NCI-H2227 (cell line): ENCODE measurements at regions not wholly inside any gene's neighbourhood (a gene's known extent, or its start where the extent isn't known, plus 50 kb on each side); places are given as distances from the start of the nearest gene placed in this dataset.
A peak's percentile ranks its signal among the peaks of the same experiment; 100 is the strongest.

ENCODE experiments used
- DNase-seq: peaks from one replicate; lab custom pipeline; 2025; ENCODE audit not compliant: unreplicated experiment; lab: John Stamatoyannopoulos, UW

DNA sequence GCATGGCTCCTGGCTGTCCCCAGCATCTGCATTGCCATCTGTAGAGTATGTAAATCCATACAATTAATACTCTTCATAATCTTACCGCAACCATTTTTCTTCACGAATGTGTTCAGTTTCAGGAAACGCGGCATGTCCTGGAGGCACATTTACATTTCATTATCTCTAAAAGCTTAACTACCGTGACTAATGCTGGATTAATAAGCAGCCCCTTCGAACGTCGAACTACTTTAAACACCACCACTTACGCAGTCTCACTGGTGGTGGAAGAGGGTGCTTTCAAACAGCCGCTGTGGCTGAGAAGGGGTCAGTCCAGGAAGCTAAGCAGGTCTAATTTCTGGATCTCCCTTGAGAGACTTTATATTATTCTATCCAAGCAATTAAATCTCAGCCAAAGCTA, 85.6 kb downstream of the C5orf15 start:
- no peak for DNase-seq

DNA sequence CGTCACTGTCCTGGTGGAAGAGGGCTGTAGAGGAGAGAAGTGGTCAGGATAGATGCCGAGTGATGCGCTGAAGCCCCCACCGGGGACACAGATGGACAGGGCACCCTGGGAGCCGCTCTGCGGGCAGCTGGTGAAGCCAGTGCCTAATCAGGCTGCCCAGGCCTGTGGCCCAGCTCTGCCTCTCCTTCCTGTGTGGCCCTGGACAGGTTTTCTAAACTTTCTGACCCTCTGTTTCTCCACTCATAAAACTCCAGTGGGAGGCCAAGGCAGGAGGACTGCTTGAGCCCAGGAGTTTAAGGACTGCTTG, 86.1 kb downstream of the C5orf15 start:
- no peak for DNase-seq

DNA sequence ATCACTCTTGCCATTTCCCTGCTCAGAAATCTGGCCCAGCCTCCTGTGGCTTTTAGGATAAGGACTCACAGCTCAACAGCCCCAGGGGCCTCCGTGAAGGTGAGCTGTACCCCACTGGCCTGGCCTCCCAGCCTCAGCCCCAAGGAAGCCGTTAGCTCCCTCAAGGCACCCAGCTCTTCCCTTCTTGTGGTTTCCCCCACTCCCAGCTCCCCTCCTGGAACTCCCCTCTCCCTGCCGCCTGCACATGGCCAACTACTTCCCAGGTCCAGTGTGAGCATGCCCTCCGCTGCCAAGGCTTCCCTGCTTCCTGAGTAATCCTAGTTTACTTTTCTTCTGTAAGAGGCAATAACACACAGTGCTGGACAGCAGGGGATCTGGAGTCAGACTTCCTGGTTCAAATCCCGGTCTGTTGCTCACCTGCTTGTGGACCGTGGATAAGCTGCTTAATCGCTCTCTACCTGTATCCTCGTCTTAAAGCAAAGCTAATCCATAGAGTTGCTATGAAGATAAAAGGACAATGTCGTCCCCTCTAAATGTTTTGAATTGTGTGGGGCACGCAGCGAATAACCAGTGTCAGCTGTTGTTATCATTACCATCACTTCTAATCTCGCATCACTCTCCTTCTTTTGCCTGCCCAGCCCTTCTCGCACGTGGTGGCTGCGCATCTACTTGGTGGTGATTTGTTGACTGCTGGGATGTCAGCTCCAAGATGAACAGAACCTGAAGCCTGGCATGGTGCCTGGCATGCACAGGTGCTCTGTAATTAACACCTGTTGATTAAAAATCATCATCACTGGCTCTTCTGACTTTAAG, 86.6 kb downstream of the C5orf15 start:
- no peak for DNase-seq

DNA sequence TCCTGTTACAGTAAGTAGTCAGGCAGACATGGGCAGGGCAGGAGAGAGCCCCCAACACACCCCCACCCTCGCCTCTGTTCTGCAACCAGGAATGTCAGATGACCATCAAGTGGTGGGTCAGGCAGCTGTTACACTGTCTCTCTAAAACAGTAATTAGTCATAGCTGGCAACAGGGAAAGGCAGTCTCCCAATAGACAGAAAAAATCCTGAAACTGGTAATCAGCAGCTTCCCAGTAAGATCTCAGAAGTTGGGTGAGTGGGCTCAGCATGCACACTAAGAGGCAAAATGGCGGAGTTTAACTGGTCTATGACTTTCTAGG, 90.2 kb downstream of the C5orf15 start:
- no peak for DNase-seq

DNA sequence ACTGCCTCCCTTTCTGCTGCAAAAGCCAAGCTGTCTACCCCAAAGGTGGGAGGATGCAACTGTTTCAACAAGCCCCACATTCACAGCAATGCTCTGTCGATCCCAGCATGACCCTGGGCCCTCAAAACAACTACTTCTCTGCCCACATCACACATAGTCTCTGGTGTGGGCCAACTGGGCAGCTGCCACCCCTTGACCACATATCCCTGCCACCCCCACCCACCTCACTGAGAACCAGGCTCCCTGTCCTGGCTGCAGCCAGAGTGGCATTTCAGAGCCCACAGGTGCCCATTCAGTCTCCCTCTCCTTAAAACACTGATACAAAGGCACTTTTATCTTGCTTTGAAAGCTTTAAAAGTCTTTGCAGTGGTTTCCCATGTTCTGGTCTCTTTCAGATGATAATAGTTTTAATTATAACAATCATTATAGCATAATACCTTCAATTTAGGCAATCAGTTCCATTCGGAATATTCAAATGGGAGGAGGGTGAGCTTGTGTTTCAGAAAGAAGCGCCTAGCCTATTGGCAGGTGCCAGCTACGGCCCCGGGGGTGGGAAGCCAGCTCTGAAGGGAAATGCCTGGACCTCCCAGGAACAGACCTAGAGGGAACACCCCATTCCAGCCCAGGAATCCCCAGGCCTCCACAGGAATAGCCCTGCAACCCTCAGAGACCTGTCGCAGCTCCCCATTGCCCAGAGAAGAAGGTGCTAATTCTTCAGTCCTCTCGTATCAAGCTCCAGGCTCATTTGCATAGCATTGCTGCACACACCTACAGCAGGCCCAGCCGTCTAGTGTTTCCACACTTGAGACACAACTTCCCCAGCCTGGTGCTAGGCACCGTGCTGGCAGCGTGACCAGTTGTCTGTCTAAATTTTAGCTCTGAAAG, 90.8 kb downstream of the C5orf15 start:
- no peak for DNase-seq

DNA sequence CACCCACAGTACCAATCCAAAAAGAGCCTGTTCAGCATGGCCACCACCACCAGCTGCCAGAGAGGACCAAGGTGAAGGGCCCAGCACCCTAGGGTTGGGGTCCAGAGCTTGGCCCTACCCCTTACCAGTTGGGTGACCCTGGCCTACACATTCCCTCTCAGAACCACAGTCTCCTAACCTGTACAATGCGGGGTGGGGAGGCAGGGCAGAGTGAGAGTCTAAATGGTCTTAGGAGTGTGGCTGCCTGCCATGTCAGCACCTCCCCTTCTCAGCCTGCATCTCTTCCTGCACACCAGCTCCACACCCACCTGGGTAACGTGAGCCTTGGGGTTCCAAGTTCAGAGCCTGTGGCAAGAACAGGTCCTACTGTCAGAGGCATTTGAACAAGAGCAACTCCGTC, 92.2 kb downstream of the C5orf15 start:
- no peak for DNase-seq

DNA sequence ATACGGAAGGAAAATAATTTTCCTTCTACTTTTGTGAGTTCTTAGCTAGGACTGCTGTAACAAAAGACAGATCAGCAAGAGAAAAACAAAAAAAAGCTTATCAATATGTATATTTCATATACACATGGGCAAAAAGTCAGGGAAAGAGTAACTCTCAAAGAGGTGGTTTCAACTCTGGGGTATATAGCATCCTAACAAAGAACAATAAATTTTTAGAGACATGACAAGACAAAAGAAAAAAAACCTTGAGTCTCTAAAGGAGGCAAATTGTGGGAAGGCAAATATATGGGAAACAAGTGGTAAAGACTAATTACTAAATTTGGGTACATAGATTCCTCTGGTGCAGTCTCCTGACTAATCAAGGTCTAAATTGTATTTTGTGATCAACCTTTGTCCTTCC, 93.2 kb downstream of the C5orf15 start:
- DNase-seq: no peak

DNA sequence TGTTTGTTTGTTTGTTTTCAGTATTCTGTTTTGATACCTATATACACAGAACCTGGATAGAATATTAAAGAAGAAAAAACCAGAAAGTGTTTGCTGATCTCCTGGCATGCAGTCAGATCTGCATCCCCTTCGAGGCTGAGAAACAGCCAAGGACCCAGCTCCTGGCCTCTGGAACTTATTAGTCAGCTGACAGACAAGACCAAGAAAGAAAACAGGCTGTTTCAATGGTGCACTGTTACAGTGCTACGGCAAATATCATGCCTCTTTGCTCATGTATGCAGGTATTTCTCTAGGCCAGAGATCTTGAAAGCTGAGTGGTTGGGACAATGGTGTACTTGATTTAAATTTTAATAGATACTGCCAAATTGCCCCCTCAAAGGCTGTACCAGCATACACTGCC, 95.0 kb downstream of the C5orf15 start:
- DNase-seq: no peak

DNA sequence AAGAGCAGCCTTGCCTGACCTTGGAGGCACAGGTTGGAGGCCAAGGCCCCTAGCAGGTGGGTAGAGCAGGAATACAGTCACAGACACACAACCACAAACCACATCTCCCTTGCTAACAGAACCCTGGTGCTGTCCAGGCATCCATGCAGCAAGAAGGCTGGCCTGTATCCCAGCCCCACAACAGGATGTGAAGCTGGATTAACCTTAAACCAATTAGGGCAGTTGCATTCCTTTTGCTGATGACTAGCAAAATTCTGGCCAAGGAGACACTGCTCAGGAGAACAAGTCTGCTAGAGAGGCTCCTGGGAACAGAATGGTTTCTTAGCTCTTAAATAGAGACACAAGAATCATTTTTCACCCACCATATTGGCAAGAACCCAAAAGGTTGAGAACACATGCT, 97.8 kb downstream of the C5orf15 start:
- no peak for DNase-seq

DNA sequence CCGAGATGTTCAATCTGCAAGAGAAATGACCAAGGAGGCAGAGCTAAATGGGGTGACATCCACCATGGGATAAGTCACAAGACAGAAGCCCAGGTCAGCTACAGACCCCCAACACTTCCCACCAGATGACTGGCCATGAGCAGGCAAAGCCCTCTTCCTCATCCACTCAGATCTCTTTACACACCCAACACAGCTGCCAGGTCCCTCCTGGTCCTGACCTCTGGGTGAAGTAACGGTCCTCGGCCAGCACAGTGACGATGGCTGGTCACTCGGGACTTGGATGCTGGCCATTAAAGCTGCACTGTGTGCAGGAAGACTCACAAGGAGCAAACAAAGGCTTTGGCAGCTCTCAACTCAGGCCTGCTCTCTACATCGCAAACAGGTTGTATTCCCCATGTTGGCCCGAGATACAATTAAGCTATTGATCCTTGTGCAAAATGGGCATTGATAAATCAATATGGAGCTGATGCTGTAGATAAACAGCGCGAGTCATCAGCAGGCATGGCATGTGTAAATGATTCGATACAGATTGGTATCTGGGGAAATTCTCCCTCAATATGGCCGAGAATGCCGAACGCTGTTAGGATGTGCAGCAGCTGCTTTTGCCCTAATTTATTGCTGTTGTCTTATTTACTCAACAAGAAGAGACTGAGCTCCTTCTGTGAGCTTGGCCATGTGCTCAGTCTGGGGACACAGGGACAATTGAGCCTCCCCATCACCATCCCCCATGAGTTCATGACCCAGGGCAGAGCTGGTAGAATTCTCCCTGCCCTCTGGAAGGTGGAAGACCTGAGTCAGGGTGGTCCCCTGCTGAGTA, 98.7 kb downstream of the C5orf15 start:
- DNase-seq: no peak

DNA sequence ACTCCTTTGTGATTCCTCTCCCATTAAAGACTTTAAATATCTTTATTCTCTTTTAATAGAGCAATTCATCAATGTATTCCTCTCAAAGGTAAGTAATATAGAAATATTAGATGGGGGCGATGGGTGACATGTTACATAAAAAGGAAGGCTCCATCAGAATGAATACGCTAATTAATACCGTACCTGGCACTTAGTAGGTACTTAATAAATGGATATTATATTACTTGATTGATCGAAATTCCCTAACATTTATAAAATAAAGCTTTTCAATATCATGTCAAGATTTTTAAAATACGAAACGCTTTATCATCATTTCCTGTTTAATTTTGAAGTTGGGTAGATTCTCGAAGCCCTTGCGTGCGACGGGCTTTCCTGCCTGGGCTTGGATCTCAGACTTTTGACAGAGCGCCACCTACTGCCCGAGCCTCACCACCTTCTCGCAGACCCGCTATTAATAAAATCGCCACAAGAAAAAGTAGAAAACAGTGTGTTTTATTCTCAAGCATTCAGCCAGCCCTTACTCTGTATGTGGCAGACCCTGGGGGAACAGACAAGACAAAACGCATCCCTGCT, 99.4 kb downstream of the C5orf15 start:
- peak; percentile 17 for DNase-seq

DNA sequence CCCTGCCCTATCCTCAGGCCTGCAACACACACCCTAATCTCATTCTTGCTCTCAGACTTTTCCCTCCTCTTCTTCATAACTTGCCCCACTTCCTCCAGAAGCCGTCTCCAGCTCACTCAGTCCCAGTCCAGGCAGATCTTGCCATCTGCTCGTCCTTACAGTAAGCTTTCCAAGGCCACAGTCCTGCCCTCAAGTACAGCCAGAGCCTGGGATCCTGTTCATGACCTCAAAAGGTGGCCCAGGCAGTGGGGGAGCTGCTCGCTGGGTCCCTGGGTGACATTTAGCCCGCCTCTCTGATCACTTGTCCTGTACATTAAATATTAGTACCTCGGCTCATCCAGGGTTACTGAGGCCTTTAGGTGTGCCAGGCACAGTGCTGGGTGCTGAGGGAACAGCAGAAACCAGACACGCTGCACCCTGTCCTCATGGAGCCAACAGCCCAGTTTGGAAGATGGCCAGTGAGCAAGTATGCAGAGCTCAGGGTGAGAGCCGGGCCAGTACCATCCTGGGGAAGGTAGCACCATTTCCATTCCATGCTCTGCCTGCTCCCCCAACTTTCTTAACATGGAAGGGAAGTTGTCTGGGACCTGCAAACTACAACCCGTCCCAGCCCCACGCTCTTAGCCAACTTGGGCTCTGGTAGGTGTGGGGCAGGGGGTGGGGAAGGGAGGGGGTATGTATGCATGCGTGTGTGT, 100.4 kb downstream of the C5orf15 start:
- DNase-seq: no peak

DNA sequence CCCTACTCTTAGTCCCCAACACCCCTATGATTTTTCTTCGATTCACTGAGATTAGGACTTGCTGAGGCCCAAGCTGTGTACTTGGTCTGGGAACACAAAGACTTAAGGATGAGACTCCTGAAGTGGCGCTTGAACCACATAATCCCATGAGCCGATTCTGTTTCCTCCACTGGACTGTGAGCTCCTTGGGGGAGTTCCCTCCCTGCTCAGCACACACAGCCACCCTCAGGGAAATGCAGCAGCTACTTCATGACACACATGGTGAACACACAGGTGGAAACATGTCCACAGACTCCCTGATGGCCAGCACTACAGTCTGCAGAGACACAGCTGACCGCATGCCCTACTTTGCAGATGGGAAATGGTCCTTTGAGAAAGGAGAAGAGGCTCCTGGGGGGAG, 101.1 kb downstream of the C5orf15 start:
- no peak for DNase-seq

DNA sequence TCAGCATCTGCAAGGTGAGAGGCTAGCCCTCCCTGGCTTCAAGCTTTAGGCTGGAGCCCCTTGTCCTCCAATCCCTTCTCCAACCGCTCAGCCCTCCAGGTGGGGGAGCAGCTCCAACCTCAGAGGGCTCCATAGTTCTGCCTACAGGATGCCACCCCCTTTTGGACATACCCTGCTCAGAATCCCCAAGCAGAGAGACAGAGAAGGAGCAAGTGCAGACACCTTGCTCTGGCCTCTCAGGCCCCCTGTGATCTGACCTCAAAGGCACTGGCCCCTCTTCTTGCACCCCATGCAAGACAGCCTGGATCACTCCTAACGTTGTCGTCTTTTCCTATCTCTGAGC, 101.6 kb downstream of the C5orf15 start:
- no peak for DNase-seq

DNA sequence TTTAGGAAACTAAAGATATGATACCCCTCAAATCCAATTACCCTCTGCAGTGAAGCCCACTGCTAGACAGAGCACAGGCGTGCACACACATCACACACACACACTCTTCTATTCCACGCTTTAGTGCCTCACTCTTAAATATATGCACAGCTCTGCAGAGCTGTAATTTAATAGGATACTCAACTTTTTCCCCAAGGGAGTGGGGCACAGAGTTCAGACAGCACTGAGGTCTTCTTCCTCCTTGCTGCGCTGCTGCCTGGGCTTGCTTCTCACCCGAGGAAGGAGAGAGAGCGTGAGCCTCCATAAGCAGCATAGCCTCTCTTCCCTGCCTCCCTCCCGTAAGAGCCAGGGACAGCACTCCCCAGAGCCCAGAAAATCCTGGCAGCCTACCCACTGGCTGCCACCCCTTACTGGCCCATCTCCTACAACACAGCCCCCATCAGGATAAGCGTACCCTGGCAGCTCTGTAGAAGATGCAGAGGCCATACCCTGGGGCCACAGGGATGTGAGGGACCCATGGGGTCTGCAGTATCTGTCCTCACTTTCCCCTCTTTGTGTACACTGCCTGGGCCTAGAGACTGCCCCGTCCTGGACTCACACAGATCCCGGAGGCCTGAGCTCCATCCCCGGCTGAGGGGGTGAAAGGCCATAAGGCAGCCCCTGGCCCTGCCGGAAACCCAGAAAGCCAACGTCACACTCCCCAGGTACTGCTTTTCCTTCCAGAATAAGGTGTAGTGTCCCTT, 102.1 kb downstream of the C5orf15 start:
- DNase-seq: no peak

DNA sequence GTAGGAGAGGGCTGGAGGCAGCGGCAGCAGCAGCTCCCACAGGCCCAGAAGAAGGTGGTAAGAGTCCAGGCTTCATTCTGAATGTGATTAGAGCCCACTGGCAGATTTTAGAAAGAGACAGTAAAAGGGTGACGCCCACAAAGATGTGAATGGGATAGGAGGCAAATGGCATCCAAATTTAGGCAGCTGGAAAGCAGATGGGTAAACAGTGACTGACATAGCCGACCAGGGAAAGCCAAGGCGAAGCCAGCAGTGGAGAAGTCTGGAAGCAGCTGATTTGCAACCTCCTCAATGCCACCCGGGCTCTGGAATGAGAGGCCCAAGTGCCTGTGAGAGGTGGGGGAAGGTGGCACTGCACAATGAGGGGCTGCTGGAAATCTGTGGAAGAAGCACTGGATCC, 103.3 kb downstream of the C5orf15 start:
- no peak for DNase-seq

DNA sequence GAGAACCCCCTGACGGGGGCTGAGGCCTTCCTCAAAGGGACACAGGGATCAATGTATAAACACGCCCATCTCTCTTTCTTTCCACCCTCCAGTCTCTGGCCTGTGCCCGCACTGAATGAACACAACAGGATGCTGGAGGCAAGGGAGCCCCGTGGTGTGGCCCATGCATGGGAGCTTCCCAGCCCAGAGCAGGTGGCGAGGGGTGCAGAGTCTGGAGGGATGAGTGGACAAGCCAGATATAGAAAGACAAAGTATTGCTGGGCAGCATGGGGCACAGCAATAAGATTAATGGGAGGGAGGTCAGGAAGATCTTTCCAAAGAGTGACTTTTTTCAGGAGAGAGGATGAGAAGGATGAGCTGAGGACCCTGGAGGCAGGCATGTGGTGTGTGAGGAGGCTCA, 103.7 kb downstream of the C5orf15 start:
- no peak for DNase-seq

DNA sequence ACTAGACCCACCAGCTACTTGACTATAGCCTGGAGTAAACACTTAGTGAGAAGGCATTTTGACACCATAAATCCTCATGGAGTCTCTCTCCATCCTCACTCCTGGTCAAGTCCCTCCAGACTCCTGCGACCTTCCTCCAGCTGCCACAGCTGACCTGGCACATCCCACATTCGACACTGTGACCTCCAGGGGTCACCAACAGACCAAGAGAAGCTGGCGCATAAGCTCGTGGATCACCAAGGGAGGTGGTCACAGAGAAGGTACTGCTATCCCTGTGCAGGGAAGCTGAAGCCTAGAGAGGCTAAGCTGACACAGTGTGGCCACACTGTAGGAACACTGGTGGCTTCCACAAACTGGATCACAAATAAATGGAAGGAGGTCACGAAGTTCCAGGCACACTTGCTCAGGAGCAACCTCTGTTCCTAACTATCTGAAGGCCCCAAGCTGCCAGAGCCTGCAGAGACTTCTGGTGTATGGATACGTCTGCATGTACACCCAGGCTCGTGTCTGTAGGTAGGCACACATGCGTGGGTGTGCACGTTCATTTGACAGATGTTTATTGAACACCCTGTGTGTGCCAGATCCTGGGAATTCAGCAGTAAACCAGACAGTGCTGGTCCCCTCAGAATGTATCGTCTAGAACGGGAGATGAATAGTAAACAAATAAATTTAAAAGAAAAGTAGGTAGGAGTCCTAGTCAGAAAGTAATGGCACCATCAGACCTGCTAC, 104.4 kb downstream of the C5orf15 start:
- no peak for DNase-seq

DNA sequence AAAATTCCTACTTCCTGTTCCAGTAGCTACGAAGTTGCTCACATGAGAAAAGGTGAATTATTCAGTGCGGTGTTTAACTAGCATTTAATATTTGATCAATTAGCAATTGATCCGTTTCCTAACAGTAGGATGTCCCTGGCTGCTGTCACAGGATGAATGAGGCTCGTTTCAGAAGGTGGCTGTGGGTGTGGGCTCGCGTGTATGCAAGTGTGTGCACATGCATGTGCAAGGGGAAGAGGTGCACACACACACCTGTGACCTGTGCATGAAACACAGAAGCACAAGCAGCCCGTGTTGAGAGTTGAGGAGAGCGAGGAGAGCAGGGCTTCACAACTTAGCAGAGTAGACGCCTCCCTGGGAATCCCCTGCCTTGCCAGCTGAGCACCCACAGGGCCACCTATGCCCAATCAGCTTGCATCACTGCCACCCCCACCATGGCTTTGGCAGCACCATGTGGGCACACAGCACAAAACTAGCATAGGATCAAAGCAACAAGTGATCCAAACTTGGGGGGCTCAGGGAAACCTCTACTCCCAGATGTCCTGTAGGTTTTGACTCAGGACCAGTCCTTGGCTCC, 107.2 kb downstream of the C5orf15 start:
- DNase-seq: no peak
